GM21576 (cell line): ENCODE measurements at regions not wholly inside any gene's neighbourhood (a gene's known extent, or its start where the extent isn't known, plus 50 kb on each side); places are given as distances from the start of the nearest gene placed in this dataset.

Source experiments
- ATAC-seq: cut with Tn5 transposase; IDR thresholded peaks from one replicate; pipeline ENCODE4 v1.9.1; 2021; ENCODE audit warnings: mild to moderate bottlenecking, moderate library complexity; ENCODE audit not compliant: unreplicated experiment

DNA sequence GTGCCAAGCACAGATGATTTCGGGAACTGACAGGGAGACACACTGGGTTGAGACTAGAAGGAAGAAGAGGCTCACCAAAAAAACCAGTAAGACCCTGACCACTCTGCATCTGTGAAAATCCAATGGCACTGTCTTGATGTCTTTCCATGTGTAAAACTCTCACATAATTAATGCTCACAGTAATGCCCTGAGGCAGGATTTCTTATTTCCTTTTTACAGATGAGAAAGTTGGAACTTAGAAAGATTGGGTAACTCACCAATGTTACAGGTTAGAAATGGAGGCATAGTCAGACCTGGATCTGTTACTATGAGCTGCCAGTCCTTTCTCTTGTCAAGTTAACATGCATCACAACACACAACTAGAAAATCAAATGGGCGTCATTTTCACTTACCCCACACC is 151.0 kb upstream of the MCHR2 start:
- no peak for ATAC-seq

DNA sequence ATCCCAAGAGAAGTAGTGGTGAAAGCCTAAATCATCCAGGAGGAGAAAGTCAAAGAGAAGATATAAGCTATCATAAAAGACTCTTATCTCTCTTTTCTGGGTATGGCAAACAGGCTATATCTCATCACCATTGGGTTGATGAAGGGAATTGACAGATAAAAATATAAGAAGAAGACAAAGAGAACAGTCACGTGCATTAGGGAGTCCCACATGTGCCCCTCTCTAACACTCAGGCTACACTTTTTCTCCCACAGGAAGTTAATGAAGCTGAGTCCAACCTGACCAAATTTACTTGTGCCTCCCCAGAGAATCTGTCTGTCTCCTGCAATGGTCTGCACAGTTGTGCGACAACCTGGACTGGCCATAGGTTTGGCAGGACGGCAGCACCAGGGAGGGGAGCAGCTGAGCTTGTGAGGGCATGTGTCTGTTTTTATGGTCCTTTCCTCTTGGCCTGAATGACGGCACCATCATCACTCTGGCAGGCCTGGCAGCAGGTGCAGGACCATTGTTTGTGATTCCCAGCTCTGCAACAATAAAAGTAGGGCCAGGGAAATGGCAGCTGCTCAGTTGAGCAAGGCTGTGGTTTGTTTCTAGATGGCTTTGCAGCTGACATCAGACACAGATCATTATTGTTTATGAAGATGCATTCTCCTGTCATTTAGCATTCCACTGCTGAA is 144.5 kb upstream of the MCHR2 start:
- ATAC-seq, result no peak

DNA sequence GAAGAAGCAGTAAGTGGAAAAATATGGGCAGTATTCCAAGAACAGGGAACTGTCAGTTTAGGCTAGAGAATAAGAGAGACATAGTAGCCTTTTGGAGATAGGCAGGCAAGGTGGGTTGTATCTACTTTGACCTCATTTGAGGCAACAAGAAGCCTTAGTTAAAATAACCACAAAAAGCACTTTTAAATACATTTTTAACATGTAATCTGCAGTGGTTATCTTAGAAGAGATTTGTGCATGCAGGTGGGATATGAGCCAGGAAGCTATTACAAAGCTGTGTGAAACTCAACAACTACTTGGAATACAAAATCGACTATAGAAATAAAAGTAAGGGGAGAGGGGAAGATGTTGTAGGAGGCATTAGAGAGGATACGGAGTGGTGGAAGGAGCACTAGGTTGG is 143.7 kb upstream of the MCHR2 start:
- no peak for ATAC-seq

DNA sequence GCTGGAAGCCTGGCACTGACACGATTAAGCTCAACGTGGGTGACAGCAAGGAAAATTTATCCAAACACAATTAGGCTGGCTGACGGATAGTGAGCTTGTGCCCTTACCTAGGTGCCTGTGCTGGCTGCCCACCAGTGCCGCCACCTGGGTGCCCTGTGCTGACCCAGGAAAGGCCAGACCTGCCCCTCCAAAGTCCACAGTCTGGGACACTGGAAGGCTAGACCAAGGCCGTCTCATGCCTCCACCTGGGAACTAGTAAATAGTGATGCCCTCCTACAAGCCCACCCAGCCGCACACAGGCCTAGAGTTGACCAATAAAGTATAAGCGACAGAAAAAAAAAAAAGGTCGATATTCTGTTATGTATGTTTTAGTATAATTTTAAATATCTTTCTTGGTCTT is 142.6 kb upstream of the MCHR2 start:
- no peak for ATAC-seq

DNA sequence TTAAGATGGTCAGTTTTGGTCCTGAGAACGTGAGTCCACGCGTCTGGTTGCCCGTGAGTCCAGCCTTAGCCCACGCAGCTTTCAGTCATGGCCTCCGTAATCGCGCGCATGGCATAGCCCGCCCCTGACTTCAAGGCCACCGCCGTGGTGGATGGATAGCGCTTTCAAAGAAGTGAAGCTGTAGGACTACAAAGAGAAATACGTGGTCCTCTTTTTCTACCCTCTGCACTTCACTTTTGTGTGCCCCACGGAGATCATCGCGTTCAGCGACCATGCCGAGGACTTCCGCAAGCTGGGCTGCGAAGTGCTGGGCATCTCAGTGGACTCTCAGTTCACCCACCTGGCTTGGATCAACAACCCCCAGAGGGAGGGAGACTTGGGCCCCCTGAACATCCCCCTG is 142.0 kb upstream of the MCHR2 start:
- ATAC-seq, result no peak

DNA sequence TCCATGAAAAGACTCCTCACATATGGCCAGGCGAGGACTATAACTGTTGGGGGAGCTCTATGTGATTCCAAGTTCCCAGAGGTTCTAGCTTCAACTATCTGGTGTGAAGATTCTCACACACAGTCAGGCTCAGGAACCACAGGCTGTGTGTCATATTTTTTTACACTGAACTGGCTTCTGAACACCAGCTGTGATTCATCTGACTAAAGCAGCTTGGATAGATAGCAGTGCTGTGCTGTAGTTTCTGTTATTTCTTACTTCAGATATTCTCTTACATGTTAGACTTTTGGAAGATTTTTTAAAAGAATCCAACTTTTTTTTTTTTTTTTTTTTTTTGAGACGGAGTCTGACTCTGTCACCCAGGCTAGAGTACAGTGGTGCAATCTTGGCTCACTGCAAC is 140.7 kb upstream of the MCHR2 start:
- no peak for ATAC-seq

DNA sequence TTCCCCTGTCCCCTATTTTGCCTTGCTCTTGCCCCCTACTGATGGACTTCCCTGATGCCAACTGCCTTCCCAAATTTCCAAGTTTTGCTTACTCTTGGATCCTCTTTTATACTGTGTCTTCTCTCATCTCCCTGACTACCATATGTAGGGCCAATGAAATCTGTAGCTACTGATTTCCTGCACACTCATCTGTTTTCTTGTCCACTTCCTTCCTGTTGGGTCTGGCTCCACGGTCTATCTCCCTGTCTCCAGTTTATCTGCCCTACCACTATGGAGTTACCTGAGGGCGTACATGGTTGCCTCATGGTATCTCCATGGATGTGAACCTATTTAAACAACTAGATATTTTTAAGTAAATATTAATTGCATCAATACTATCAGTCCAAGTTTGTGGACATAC is 140.3 kb upstream of the MCHR2 start:
- no peak for ATAC-seq

DNA sequence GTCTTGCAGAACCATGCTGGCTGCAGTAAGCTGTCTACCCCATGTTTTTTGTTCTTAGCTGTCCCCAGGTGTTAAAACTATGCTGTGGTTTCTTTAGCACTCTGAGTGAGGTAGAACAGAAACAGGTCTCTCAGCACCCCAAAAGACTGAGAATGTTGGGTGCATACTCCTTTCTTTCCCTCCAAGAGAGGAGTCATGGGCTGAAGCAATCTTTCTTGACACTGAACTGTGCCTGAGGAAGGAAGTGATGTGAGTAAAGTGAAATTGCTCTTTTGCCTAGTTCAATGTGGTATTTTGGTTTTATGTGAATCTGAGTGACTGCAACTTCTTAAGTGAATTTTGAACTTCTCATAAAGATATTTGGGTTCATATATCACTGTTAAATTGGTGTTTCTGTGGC is 138.0 kb upstream of the MCHR2 start:
- ATAC-seq, result no peak

DNA sequence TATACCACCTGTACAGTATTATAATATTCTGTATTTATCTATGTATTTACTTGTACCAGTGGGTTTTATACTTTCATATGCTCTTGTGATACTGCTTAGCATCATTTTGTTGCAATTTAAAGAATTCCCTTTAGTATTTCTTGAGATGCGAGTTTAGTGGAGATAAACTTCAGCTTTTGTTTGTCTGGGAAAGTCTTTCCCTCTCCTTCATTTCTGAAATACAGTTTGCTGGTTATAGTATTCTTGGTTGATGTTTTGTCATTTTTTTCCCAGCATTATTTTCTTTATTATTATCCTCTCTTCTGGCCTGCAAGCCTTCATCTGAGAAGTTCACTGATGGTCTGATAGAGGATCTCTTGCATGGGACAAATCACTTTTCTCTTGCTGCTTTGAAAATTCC is 136.6 kb upstream of the MCHR2 start:
- ATAC-seq, result no peak

DNA sequence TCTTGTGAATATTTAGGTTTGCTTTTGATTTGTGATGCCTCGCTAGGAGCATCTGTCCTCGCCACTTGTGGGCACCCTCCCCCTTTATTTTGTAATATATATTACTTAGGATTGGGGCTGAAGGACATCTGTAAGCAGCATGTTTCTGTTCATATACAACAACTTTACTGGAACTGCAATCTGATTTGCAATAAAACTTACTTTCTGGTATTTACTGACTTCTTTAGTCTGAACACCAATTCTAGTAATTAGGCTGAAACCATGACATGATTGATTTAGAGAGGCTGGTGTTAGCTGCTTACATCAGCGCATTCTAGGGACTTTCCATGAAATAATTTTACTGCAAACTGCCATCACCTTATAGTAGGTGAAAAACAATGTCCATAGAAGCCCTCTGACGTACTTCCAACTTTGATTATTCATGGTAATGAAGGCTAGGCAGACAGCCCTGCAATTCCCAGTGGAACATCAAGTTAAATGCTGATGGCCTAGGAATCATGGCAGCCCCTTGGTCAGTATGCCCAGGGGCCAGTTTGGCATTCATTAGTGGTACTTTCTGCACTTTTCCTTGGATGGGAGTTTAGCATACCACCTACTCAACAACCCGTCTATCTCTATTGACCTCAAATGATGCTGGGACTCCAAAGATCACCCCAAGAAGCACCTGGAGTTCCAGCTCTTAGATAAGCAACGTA is 132.9 kb upstream of the MCHR2 start:
- ATAC-seq, result no peak

DNA sequence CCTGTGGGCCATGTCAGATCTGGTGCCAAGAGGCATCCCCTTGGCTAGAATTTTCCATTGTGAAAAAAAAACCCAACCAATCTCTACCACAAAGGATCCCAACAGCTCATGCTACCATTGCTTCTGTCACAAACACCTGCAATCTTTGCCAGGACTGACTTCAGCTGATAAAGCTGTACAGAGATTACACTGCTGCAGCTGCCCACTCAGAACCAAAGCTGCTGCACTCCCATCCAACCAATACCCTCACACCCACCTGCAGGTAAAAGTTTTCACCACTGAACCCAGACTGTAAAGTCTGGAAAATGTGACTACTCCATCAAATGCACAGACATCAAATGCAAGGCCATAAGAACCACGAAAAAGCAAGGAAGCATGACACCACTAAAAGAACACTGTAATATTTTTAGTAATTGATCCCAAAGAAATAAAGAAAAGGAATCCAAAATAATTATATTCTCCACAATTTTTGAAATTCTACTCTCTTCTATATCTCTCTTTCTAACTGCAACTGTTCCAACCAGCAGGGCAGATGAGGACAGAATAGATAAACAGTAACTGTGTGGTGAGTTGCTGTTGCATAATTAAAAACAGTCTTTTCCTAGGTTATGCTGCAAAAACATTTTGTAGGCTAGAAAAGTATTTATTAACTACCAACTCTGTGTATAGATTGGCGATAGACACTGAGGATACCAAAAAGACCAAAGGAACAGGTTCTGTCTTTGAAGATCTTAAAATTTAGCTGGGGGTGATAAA is 128.0 kb upstream of the MCHR2 start:
- ATAC-seq, result no peak

DNA sequence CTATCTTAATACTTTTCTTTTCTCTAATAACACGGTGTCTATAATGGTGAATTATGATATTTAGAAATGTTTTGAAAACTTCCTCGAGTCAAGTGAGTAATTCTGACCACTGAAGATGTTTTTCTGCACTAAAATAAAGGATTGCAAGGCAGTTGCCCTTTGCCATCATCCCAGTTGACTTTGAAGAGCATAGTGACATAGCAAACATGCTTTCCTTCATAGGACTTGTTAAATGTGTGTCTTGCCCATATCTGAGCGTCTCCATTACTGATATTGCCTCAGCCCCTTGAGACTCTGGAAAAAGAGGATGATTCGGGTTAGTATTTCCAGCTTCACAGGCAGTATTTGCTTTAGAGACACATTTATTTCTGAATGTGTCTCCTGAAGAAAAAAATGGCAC is 125.2 kb upstream of the MCHR2 start:
- no peak for ATAC-seq

DNA sequence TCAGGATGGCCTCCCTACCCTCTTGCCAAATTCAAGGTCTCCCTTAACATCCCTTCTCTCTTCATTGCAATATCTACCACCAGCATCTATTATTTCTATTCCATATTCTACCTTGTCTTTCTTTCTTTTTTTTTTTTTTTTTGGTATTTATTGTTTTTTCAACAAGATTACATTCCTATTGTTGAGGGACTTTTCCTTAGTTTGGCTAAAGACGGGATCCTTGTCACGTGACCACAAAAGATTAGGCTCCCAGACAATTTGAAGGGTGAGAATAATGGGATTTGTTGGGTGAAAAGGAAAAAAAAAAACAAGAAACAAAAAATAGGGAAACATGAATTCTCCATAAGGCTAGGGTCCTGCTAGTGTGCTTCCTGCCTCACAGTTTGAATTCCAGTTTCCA is 124.3 kb upstream of the MCHR2 start:
- ATAC-seq, result no peak

DNA sequence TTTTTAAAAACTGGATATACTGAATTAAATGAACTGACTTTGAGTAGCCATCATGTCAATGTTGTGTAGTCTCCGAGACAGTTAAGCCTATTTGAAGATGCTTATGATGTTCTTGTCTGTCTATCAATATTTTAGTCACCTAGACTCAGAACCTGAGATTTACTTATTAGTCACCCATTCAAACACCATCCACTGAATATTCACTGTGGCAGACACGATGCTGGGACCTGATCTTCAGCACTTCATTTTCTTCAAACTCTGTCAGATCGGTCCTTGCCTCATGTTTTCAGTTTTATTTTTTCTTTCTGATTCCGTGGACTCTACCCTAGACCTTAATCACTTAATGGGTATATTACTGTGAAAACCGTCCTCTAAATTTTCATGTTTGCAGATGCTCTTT is 123.7 kb upstream of the MCHR2 start:
- ATAC-seq, result no peak

DNA sequence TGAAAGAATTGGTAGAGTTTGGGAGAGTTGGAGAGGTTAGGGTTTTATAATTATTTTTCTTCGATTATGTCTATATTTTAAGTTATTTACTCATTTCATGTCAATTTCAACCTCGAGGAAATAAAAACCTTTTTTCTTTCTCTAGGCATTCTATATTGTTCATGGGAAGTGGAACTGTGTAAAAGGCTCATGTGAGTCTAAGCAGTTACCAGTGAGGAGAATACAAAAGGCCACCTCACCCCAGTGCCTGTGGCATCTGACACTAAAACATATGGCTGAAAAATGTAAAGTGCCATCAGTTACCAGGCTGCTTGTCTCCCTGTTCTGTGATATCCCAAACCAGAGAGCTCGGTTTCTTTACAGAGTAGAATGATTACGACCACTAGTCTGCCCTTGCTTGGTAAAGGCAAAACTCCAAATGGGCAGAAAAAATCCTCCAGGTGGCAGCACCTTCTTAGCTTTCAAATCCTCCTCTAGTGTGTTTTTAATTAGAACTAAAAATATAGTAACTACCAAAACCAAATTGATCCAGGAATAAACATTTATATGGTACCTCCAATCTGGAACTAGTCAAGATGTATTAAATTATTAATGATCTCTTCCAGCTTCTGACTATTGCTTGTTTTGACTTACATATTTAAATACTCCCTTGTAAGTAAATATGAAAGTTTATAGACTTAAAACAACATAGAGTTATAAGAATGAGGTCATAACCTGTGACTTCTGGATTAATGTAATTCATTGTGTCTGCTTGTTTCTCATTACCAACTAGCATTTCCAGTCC is 122.6 kb upstream of the MCHR2 start:
- peak; percentile 65 for ATAC-seq

DNA sequence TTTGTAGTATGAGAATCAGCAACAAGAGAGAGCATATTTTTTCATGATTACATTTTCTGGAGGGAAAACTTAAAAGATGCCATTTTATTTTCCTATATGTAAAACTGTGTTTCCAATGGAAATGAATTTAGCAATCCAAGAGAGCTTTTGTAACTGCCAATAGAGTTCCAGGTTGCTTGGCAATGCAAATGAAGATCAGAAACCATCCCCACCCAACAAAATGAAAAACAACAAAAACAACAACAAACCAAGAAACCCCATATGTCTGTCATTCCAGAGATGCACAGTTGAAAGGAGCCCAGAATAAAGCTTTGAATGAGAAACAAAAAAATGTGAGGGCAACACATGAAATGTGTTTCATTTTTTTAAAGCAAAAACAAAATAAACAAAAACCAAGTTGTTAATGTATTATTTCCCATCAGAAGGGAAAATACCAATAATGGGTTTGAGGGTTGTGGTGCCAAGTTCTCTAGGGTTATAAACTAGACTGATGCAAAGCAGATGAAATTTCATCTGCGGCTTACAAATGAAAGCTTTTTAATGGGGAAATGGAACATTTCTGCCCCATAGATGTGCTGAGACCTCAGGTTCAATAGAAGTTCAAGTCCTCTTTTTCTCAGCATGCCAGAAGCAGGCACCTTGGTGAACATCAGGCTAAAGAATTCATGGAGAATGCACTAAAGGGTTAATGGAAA is 121.5 kb upstream of the MCHR2 start:
- no peak for ATAC-seq

DNA sequence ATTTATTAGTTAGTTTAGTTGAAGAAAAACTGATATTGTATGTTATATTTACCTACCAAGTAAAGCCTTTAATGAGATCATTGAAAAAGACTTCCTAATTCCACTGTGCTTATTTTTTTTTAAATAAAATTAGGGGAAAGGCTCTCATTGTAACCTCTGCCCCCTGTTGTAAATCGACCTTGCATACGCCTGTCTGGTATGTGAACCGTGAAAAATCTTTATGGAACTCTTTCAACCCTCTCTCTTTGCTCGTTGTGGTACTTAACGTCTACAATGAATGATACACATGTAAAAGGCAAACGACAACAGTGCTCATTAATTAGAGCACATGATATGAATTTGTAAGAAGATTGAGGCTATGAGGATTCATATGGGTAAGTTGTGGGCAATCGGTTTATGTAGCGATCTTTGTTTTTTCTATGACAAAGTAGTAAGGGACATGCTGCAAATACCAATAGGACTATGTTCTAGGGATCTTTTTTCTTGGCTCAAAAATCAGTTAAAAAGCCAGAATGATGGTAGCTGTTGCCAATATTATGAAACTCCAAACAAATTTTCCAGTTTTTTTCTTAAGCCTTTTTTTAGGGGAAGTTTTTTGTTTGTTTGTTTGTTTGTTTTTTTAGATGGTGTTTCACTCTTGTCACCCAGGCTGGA is 119.0 kb upstream of the MCHR2 start:
- ATAC-seq, result no peak

DNA sequence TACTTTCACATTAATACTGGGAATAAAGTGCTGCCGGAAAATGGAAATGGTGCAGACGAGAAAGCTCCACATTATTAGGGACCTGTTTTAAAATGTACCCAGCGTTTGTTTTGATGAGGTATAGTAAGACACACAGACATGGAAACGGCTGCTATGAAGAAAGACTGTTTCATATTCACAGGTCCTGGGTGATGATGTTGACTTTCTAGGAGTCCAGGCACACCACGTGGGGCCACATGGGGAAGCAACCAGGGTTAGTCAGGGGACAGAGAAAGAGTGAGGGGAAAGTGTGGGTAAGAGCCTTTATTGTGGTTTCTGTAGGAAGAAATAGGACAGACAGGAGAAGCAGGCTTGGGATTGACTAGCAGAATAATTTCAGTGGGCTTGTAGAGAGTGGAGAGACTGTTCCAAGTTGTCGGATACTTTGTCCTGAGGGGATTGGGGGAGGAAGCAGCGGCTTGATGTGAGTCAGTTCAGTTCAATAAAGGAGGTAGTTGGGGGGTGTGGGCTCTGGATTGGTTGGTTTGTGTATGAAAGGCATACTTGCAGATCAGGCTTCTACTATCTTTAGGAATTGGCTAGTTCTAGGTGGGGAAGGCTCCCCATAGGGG is 112.0 kb upstream of the MCHR2 start:
- no peak for ATAC-seq

DNA sequence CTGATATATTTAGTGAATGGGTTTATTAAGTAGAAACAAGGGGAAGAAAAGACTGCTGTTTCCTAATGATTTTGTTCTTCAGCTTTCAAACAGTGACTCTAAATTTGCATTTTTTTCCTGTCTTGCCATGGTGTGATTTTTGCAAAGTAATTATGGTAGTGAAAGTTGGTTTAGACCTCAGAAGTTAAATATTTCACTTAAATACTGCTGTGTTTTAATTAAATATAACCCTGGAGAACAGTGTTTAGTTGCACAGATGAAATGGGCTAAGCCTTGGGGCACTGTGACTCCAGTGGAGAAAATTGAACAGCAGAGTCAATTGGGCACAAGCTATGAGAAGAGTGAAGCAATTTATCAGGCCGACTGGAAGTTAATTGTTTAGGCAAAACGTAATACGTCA is 111.1 kb upstream of the MCHR2 start:
- no peak for ATAC-seq

DNA sequence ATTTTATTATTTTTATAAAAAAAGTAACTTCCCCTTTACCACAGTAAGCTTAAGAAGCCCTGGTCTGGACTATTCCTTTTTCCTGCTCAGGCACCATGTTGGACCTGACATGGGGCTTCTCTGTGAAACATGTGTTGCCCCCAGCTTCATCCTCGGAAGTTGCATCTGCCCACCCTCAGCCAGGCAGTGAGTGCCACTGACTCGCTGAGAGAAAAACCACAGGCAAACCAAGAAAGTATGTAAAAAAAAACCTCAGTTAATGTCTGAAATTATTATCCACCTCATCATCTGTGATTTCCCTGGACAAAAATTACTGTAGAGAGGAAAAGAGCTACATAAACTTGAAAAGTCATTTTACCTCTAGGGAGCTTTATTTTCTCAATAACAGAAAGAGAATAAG is 109.9 kb upstream of the MCHR2 start:
- ATAC-seq, result no peak
